PFSK-1 (cell line): ENCODE measurements at regions not wholly inside any gene's neighbourhood (a gene's known extent, or its start where the extent isn't known, plus 50 kb on each side); places are given as distances from the start of the nearest gene placed in this dataset.

Experiments used
- FOXP2 ChIP-seq: optimal IDR thresholded peaks from 2 replicates; pipeline ENCODE3; 2011; ENCODE audit warnings: borderline replicate concordance, control low read depth, inconsistent platforms; ENCODE audit not compliant: insufficient read depth; ENCODE audit errors: extremely low read length, extremely low read depth
- POLR2AphosphoS5 ChIP-seq: IDR thresholded peaks from 2 replicates; pipeline ENCODE4 v1.6.1; 2012; ENCODE audit warnings: low read depth, mild to moderate bottlenecking, control low read depth, low read length, moderate library complexity
- SIN3A ChIP-seq: IDR thresholded peaks from 2 replicates; pipeline ENCODE4 v1.6.1; 2012; ENCODE audit warnings: mild to moderate bottlenecking, low read length, moderate library complexity, borderline replicate concordance; ENCODE audit not compliant: insufficient read depth
- TAF1 ChIP-seq: IDR thresholded peaks from 2 replicates; pipeline ENCODE4 v1.6.1; 2012; ENCODE audit warnings: low read length, control low read depth, borderline replicate concordance; ENCODE audit not compliant: insufficient read depth
- TF ChIP-seq, protein P1 (sequence below), 2 experiments: IDR thresholded peaks; 2 replicates each; pipeline versions ENCODE4 v1.6.1 to v1.8.0; 2011 to 2012; ENCODE audit warnings: low read depth in 2 of 2, low read length in 2 of 2, control low read depth in 1 of 2, inconsistent platforms in 1 of 2, mild to moderate bottlenecking in 1 of 2, moderate library complexity in 1 of 2; ENCODE audit not compliant: insufficient read depth in 1 of 2

DNA sequence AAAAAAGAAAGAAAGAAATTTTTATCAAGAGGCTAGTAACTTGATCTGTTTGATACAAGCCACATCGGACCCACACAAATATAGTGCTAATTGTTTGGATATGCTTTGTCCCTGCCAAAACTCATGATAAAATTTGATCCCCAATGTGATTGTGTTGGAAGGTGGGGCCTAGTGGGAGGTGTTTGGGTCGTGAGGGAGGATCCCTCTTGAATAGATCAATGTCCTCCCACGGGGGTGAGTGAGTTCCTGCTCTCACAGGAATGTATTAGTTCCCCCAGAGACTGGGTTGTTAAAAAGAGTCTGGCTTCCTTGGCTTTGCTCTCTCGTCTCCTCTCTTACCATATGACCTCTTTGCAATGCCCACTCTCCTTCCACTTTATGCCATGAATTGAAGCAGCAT lies 80.6 kb upstream of the CPLX2 start:
- no peak for TF ChIP-seq POLR2AphosphoS5
- TF ChIP-seq, protein P1, sequence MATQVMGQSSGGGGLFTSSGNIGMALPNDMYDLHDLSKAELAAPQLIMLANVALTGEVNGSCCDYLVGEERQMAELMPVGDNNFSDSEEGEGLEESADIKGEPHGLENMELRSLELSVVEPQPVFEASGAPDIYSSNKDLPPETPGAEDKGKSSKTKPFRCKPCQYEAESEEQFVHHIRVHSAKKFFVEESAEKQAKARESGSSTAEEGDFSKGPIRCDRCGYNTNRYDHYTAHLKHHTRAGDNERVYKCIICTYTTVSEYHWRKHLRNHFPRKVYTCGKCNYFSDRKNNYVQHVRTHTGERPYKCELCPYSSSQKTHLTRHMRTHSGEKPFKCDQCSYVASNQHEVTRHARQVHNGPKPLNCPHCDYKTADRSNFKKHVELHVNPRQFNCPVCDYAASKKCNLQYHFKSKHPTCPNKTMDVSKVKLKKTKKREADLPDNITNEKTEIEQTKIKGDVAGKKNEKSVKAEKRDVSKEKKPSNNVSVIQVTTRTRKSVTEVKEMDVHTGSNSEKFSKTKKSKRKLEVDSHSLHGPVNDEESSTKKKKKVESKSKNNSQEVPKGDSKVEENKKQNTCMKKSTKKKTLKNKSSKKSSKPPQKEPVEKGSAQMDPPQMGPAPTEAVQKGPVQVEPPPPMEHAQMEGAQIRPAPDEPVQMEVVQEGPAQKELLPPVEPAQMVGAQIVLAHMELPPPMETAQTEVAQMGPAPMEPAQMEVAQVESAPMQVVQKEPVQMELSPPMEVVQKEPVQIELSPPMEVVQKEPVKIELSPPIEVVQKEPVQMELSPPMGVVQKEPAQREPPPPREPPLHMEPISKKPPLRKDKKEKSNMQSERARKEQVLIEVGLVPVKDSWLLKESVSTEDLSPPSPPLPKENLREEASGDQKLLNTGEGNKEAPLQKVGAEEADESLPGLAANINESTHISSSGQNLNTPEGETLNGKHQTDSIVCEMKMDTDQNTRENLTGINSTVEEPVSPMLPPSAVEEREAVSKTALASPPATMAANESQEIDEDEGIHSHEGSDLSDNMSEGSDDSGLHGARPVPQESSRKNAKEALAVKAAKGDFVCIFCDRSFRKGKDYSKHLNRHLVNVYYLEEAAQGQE (IDR thresholded peaks at IDR 0.05; ENCODE audit: insufficient read depth in 1 of 2, low read depth in 2 of 2, low read length in 2 of 2): no peak
- TF ChIP-seq TAF1: no peak
- no peak for TF ChIP-seq SIN3A
- TF ChIP-seq FOXP2: no peak
